GM10266 (cell line): ENCODE measurements at regions not wholly inside any gene's neighbourhood (a gene's known extent, or its start where the extent isn't known, plus 50 kb on each side); places are given as distances from the start of the nearest gene placed in this dataset.

Experiments
- DNase-seq: peaks from one replicate; pipeline ENCODE4 v3.0.0; 2012; ENCODE audit errors: extremely low spot score
- CTCF ChIP-seq: IDR thresholded peaks from 2 replicates; pipeline ENCODE4 v1.5.1; 2012; ENCODE audit warnings: mild to moderate bottlenecking, low read depth; ENCODE audit not compliant: control insufficient read depth, insufficient read depth; ENCODE audit errors: missing control alignments

- TF ChIP-seq CTCF: no peak
- no peak for DNase-seq
These were observed 321.3 kb downstream of the TMA16 start for GRCh38 chr4:163815776-163816175.

GRCh38 chr4:163816494-163816893, 322.0 kb downstream of the TMA16 start:
- DNase-seq: no peak
- no peak for TF ChIP-seq CTCF

- TF ChIP-seq CTCF: no peak
- no peak for DNase-seq
These were observed 324.2 kb downstream of the TMA16 start for GRCh38 chr4:163818673-163819072.

GRCh38 chr4:163833669-163834068, 339.2 kb downstream of the TMA16 start:
- DNase-seq: no peak

GRCh38 chr4:163846008-163846407, 351.5 kb downstream of the TMA16 start:
- no peak for DNase-seq
- no peak for TF ChIP-seq CTCF

More at GRCh38 chr4:163833669-163834068, 339.2 kb downstream of the TMA16 start:
- TF ChIP-seq CTCF: no peak

GRCh38 chr4:163852246-163852645, 357.8 kb downstream of the TMA16 start:
- DNase-seq: no peak
- no peak for TF ChIP-seq CTCF

GRCh38 chr4:163857903-163858302, 363.4 kb downstream of the TMA16 start:
- no peak for DNase-seq
- TF ChIP-seq CTCF: no peak
